GM19452 (cell line): ENCODE measurements at regions not wholly inside any gene's neighbourhood (a gene's known extent, or its start where the extent isn't known, plus 50 kb on each side); places are given as distances from the start of the nearest gene placed in this dataset.

Experiments used
- ATAC-seq: cut with Tn5 transposase; IDR thresholded peaks from one replicate; pipeline ENCODE4 v1.9.1; 2021; ENCODE audit not compliant: unreplicated experiment

DNA sequence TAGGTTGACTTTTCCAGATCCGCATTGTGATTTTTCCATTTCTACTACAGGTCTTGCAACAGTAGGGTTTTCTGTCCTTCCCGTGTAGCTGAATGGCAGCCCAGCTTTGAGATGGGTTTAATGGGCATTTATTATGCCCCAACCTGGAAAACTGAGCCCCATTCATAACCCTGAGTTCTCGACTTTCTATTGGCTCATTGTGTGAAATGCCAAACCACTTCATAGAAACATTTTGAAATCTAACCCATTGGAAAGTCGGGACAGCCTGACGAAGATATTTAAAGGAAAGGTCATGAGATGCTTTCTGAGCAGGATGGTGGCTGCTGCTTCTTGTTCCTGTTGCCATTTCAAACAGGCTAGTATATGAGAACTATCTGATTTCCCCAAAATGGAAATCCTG lies 203.5 kb downstream of the ZFP36L2 start:
- ATAC-seq = no peak

DNA sequence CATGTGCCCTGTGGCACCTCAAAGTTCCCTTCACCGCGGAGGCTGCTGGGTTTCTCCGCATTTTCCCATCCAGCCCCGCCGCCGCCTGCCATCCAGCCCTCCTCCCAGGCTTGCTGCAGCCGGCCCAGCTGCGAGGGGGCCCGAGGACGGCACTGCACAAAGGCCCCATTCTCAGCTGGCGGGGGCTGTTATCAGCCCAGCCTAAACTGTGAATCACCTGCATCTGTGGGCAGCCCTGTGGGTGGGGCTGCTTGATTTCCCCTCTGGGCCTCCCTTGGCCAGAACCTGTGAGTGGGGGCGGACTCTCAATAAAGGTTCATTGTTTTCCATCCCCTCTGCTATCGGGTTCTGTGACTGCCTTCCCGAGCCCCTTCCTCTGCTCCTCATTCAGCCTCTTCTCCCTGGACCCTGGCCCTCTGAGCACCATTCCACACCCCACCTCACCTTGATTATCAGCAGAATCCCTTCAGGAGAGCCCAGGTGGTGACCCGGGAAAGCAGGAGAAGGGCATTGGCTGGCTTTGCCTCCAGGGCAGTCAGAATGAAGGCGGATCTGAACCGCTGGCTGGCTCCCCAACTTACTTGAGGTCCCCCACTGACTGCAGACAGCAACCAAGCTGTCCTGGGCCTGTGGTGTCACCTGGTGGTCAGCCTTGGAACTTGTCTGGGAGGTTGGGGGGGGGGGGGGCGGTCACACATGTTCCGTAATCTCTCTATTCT lies 204.5 kb downstream of the ZFP36L2 start:
- ATAC-seq = no peak

DNA sequence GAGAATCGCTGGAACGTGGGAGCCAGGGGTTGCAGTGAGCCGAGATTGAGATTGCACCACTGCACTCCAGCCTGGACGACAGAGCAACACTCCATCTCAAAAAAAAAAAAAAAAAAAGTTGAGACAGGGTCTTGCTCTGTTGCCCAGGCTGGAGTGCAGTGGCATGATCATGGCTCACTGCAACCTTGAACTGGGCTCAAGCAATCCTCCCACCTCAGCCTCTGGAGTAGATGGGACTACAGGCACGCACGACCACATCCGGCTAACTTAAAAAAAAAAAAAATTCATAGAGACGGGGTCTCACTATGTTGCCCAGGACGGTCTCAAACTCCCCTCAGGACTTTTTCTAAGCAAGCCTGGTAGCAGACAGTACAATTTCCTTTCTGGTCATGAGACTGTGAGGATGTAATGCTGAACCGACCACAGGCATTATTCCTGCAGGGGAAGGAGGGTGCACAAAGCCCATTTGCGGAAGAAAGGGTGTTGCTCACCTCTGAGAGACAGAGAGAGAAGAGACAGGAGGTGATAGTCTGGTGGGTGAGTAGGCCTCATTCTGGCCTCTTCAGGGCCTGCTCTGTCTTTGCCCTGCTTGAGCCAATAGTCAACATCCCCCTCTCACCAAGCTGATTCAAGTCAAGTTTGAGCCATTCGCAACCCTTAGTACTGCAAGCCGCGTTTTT lies 205.3 kb downstream of the ZFP36L2 start:
- no peak for ATAC-seq

DNA sequence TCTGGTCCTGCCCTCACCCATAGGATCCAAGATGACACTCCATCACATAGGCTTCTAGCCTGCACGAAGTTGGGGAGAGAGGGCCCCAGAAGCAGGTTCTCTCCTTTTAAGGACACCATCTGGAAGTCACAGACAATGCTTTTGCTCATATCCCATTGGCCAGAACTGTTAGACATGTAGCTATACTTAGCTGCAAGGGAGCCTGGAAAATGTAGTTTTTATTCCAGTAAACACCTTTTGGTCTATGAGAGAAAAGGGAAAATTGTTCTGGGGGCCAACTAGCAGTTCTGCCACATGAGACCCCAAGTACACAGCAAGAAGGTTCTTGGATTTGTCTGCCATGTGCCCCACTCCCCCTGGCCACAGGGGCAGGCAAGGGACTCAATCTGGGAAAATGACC lies 206.1 kb downstream of the ZFP36L2 start:
- ATAC-seq = no peak

DNA sequence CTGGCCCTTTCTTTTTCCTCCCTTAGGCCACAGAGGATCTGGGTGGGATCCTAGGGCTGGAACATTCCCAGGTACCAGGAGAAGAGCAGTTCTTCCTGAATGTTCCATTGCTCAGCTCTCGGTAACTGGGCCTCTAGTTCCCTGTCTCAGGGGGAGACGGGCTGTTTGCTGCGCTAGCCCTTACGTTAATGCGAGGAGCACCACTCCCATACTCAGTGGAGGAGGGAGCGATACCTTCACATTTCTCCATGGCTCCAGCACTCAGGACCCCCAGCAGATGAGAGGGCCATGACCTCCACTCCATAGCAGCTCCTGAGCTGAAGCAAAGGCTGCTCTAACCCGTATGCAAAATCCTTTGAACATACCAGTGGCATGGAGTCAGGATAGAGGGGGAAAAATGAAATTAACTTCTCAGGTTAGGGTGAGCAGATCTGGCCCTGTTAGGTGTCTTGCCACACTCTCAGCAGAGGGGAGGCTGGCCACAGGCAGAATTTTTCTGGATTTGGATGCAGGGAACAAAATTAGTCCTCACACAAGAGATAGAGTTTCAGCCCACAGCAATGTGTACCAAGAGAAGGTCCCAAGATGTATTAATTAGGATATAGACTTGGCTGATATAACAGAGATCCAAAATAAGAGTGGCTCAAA lies 206.7 kb downstream of the ZFP36L2 start:
- ATAC-seq = no peak

DNA sequence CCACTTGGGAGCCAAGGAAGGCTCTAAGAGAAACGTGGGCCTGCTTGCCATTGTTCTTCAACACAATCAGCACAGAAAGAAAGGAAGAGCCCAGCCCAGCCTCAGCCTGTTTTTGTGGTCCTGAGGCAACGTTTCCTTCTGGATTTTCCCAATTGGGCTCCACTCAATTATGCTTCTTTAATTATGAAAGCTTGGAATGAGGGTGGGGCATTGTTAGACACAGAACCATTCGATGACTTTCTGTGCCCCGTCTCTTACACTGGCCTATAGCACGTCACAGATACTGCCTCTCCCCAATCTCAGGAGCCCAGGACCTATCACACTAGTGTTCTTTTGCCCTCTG lies 207.4 kb downstream of the ZFP36L2 start:
- ATAC-seq = no peak

DNA sequence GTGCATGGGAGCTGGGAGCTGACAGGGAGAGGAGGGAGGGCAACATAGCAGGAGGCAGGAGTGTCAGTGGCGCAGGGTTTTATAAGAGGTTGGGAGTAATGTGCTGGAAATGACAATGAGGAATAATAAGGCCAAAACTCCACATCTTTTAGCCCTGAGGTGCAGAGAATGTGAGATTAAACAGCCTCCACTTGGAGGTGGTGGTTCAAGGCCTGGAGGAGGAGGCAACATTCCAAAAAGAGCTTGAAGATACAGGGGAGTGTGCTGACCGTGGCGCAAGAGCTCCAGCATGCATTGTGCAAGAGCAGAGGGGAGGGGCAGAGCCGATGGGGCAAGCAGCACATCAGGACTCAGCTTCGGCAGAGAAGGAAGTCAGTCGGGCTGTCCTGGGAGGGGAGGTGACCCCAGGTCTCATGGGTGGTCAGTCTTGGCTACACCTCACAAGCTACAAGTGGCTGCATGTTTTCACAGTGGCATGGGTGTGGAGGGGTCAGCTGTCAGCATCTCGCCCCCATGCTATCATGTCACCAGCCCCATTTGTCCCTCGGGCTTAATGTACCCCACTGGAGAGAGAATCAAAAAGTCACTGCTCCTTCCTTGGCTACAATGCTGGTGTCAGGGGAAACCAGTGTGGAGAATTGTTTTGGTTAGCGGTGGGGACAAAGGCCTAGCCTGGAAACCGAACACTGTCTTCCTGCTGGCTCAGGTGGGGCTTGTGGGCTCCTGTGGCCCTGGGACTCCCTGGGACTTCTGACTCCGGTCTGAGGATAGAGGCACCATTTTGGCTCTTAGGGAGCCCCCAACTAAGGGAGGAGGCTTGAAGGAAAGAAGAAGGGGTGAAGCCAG lies 208.0 kb downstream of the ZFP36L2 start:
- no peak for ATAC-seq

DNA sequence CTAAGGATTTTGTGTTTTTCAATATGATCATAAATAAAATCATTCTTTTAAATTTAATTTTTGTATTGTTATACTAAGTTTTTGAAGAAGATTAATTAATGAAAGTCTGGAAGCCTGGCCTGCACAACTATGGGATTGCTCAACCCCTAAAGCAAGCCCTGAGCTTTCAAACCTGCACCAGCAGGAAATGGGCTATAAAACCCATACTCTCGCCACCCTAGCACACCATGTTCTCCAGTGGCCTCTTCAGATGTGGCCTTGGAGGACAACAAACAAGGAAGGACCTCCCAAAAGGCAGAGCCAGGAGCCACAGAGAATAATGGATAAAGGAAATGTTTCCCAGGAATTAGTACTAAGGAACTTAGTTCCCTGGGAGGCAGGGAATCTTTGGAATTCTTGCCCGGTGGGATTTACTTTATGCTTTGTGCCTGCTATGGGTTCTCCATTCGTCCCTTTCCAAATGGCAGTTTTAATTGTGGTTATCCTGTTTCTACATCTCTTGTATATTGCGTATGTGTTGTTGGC lies 212.5 kb downstream of the ZFP36L2 start:
- ATAC-seq = no peak

DNA sequence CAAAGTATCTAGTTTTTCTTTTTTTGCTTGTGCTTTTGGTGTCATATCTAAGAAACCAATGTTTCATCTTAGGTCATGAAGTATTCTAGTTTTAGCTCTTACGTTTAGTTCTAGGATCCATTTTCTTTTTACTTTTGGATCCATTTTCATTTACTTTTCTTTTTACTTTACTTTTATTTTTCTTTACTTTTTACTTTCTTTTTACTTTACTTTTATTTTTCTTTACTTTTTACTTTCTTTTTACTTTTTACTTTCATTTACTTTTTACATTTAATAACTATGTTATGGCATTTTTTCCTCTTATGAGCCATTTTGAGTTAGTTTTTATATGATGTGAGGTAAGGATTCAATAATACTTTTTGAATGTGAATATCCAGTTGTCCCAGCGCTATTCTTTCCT lies 213.4 kb downstream of the ZFP36L2 start:
- no peak for ATAC-seq

DNA sequence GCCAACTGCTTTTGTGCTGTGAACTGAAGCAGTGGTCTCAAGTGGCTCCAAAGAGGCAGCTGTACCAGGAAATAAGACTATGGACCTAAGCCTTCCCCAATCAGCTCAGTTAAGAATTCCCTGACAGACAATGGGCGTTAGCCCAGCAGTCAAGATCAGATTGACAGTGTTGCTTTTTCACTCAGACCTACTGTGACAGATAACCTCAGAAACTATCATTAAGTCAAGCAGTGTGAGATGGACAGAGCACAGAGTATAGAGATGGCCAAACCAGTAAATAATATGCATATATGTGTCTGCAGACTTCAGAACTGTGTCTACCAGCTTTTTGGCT lies 215.3 kb downstream of the ZFP36L2 start:
- no peak for ATAC-seq

DNA sequence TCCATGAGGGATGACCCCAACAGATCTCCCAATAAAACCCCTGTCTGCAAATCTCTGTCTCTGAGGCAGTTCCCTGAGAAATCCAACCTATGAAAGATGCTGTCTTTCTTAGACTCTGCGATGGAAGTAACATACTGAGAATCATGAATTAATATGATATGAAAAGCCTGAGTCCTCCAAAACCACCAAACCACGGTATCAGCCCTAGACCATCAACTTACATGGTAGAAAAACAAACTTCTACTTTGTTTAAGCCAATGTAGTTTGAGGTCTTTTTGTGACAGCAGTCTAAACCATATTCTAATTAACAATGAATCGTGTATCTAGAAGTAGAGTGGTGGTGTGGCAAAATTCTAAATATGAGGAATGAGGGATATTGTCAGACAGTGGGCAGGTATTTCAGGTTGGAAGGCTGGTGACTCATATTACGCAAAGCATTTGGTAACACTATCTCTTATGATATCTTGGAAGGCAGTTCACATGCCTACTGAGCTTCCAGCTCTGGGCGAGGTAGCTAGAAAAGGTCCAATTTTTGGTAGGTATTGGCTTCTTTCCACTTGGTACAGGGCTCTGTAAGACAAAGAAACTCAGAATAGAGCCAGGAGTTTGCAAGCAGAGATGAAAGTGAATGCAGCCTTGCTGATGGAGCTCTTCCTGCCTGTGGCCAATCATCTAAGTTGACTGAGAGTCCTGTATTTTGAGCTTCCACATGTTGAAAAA lies 215.8 kb downstream of the ZFP36L2 start:
- no peak for ATAC-seq

DNA sequence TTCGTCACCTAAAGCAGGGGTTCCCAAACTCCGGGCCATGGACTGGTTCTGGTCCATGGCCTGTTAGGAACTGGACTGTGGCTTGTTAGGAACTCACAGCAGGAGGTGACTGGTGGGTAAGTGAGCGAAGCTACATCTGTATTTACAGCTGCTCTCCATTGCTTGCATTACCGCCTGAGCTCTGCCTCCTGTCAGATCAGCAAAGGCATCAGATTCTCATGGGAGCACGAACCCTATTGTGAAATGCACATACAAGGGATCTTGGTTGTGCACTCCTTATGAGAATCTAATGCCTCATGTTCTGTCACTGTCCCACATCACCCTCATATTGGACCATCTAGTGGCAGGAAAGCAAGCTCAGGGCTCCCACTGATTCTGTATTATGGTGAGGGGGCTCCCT lies 217.0 kb downstream of the ZFP36L2 start:
- ATAC-seq = no peak

DNA sequence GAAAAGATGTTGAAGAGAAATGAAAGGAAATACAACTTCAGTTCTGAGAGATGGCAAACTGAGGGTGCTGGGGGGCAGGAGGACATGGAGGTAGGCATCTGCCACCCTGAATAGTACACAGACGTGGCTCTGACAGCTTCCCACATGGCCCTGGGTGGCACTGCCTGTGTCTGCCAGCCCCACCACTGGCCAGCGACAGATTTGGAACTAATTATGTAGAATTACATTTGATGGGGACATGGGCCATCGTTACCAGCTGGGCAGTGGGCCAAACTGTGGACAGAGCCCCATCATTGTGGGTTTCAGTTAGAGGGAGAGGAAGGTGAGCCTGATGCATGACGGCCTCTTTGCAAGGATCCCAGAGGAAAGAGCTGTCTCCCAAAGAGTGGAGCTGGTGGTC lies 216.0 kb upstream of the HAAO start:
- no peak for ATAC-seq

DNA sequence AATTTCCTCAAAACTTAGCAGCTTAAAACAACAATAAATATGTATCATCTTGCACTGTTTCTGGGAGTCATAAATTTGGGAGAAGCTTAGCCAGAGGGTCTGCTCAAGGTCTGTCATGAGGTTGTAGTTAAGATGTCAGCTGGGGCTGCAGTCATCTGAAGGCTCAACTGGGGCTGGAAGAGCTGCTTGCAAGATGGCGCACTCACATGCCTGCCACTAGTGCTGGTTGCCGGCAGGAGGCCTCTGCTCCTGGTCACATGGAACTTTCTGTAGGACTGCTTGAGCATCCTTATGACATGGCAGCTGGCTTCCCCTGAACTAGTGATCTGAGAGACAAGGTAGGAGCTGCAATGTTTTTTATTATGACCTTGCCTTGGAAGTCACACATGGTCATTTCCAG lies 215.5 kb upstream of the HAAO start:
- ATAC-seq = no peak

DNA sequence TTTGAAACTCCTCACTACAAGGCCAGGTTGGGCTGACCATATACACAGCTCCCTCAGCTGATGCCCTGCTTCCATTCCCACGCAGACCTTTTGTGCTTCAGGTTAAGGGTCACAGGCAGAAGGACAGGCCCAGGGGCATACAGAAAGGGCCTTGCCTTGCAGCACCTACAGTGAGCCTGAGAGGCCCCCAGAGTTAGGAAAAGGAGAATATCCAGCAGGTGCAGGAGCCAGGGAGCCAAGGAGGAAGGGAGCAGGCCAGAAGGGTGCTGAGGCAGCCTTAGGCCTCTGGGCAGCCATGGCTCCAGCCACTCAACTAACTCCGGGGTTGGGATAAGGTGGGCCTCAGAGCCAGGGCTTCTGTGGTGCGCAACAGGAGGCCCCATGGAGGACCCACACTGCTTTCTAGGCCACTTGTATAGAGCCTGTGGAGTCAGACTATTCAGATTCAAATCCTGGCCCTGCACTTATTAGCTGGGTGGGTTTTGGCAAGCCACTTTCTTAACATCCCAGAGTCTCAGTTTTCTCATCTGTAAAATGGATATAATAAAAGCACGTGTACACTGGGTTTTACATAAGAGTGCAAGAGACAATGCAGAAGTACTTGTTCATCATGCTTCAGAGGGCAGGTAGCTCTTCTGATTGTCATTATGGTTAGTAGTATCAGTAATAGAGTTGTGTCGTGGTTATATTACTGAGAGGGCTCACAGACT lies 214.6 kb upstream of the HAAO start:
- no peak for ATAC-seq

DNA sequence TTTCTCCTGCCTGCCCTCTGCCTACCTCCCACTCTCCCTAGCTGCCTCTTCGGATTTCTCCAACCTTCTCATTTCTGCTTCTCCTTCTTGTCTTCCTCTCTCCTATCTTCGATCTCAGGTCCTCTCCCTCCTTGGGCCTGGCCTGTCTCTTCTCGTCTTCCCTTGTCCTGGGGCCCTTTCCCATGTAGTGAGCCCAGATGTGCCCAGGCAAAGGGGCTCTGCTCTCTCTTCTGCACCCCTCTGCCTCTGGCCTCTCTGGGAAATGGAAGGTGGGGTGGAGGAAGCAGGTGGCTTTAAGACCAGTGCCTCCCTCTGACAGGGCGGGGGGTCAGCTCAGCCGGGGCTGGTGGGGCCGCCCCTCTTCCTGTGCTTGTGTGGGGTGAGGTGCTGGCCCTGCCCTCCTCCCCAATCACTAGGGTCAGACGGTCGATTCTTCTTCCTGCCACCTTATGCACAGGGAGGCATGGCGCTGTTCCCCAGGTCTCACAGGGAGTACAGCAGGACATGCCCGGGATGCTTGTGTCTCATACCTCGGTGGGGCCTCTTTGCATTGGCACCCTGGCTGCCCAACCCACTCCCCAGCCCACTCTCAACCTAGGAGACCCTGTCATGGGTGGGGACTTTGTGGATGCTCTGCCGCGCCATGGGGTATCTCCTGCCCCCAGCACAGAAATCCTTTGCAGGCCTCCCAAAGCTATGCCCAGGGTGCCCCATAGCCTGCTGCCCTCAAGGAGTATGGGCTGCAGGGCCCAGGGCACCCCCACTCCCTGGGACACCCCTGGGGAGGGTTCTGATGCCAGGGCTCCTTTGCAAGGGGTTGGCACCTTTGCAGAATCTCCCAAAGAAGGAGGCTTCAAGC lies 213.8 kb upstream of the HAAO start:
- no peak for ATAC-seq

DNA sequence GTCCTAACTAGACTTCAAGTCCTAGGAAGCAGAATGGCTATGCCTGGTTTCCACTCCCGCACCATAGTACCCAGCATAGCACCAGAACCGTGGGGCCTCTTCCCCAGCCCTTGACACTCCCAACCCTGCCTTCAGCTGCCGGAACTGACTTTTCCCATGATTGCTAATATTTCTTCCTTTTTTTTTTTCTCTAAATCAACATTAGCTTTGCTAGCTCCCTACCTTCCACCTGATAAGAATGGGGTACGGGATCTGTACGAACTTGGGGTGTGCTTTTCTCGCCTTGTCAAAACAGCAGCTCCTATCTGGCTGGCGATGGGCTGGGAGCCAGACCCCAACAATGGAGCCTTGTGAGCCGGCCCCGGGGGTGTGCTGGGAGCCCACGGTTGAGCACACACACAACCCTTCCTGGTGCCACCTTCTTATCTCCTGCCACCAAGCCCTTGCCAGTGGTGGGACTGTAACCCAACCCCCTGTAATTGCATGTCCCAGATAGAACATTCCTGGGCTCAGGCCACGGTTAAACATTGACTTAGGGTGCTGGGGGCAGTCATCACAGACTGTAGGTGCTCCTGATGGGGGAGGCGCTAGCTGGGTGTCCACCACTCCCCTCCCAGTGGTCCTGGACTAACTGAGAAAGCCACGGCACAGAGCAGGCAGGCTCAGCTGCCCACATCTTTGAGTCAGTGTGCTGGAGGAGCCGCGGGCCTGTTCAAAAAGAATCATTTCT lies 213.0 kb upstream of the HAAO start:
- no peak for ATAC-seq

DNA sequence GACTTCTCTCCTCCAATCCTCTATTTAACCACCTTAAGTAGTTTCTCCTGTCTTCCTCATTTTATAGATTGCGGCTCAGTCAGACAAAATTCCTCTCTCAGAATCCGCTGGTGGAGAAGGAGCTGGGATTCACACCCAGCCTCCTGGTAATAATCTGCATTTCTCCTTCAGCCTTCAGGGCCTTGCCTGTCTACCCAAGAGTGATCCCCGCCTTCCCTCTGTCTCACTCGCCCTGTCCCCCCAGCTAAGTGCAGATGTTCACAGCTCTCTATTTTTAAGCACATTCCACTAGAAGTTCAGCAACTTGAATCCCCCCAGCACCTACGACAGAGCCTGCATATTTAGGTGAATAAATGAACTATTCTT lies 212.5 kb upstream of the HAAO start:
- ATAC-seq = no peak
